ENCODE measurements at regions not wholly inside any gene's neighbourhood (a gene's known extent, or its start where the extent isn't known, plus 50 kb on each side); places are given as distances from the start of the nearest gene placed in this dataset.

DNA sequence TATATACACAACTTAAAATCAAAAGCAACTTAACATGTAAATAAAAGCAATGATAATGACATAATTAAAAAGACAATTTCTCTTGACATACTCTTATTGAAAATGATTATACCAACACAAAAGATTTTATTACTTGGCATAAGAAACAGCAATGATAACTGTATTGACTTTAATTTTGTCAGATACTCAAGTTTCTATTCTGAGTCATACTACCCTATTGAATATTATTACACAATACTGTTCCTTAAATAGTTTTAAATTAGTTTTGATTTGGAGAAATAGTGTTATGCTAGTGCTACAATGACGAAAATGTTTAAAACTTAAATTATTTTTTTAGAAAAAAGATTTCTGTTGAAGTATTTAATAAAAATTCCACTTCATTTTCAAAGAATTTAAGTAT is 1319.3 kb upstream of the C9orf72 start:
- no peak overlapping the region for H3K4me3 ChIP-seq (ENCODE audit: insufficient read depth, low read depth, low read length)
- no peaks in the 10 kb centered on the region for H3K27me3 ChIP-seq (ENCODE audit: control insufficient read depth, insufficient read depth, low read length, poor library complexity, severe bottlenecking)
- no peak overlapping the region for H3K27ac ChIP-seq (ENCODE audit: insufficient read depth, low read depth, low read length, poor library complexity, severe bottlenecking)
- no CpG with 5 or more reads among the region's 1 CpG for WGBS, 2 experiments
- H3K36me3 ChIP-seq (ENCODE audit: control insufficient read depth, insufficient read depth, low read length) = no peaks in the 10 kb centered on the region
- no peaks in the 10 kb centered on the region for H3K9me3 ChIP-seq (ENCODE audit: control insufficient read depth, low read length)
- no peaks in the 10 kb centered on the region for H3K4me1 ChIP-seq (ENCODE audit: control insufficient read depth, insufficient read depth, low read length)

- H3K4me3 ChIP-seq (ENCODE audit: insufficient read depth, low read depth, low read length) = no peak overlapping the region
- H3K36me3 ChIP-seq (ENCODE audit: control insufficient read depth, insufficient read depth, low read length) = no peaks in the 10 kb centered on the region
- H3K4me1 ChIP-seq (ENCODE audit: control insufficient read depth, insufficient read depth, low read length) = no peaks in the 10 kb centered on the region
- H3K27me3 ChIP-seq (ENCODE audit: control insufficient read depth, insufficient read depth, low read length, poor library complexity, severe bottlenecking) = no peaks in the 10 kb centered on the region
- H3K9me3 ChIP-seq (ENCODE audit: control insufficient read depth, low read length) = no peaks in the 10 kb centered on the region
- no peak overlapping the region for H3K27ac ChIP-seq (ENCODE audit: insufficient read depth, low read depth, low read length, poor library complexity, severe bottlenecking)
Measured at GRCh38 chr9:28899267-28899666, 1326.0 kb upstream of the C9orf72 start.

DNA sequence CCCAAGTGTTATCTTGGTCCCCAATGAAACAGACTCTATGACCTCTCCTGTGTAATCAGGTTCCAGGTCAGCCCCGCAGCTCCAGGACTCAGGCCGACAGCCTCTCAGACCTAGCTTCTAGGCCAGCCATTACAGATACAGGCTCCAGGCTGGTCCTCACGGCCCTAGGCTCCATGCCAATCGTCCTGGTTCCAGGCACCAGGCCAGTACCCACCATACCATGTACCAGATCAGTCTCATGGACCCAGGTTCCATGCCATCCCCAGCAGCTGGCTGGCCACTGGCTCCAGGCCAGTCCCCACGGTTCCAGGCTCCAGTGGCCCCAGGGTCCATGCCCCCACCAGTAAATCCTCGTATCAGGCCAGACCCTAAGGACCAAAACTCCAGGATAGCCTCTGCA is 1326.6 kb upstream of the C9orf72 start:
- Histone ChIP-seq H3K27me3 (ENCODE audit: control insufficient read depth, insufficient read depth, low read length, poor library complexity, severe bottlenecking) (no peaks in the 10 kb centered on the region), H3K27ac (ENCODE audit: insufficient read depth, low read depth, low read length, poor library complexity, severe bottlenecking) (no peak overlapping the region), H3K4me1 (ENCODE audit: control insufficient read depth, insufficient read depth, low read length) (no peaks in the 10 kb centered on the region), H3K4me3 (ENCODE audit: insufficient read depth, low read depth, low read length) (no peak overlapping the region), H3K36me3 (ENCODE audit: control insufficient read depth, insufficient read depth, low read length) (no peaks in the 10 kb centered on the region), H3K9me3 (ENCODE audit: control insufficient read depth, low read length) (no peaks in the 10 kb centered on the region)
- WGBS, 2 experiments = 56 to 64% methylated on average over 6 of the region's 6 CpGs

DNA sequence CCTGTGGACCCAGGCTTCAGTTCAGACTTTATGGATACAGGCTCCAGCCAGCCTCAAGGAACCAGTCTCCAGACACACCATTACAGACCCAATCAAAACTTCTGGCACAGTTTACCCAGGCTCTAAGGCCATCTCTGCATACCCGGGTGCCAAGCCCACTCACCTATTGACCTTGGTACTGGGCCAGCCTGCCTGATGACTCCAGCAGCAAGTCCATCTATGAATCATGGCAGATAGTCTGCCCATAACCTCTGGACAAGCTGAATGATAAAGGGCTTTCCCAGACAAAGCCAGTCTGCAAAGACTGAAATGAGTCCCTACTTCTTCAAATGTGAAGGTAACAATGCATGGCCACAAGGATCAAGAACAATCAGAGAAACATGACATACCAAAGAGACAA is 1327.1 kb upstream of the C9orf72 start:
- H3K36me3 ChIP-seq (ENCODE audit: control insufficient read depth, insufficient read depth, low read length) = no peaks in the 10 kb centered on the region
- WGBS, 2 experiments = 92 to 94% methylated on average over 1 of the region's 1 CpG
- H3K9me3 ChIP-seq (ENCODE audit: control insufficient read depth, low read length) = no peaks in the 10 kb centered on the region
- H3K4me3 ChIP-seq (ENCODE audit: insufficient read depth, low read depth, low read length) = no peak overlapping the region
- H3K27me3 ChIP-seq (ENCODE audit: control insufficient read depth, insufficient read depth, low read length, poor library complexity, severe bottlenecking) = no peaks in the 10 kb centered on the region
- no peak overlapping the region for H3K27ac ChIP-seq (ENCODE audit: insufficient read depth, low read depth, low read length, poor library complexity, severe bottlenecking)
- no peaks in the 10 kb centered on the region for H3K4me1 ChIP-seq (ENCODE audit: control insufficient read depth, insufficient read depth, low read length)

DNA sequence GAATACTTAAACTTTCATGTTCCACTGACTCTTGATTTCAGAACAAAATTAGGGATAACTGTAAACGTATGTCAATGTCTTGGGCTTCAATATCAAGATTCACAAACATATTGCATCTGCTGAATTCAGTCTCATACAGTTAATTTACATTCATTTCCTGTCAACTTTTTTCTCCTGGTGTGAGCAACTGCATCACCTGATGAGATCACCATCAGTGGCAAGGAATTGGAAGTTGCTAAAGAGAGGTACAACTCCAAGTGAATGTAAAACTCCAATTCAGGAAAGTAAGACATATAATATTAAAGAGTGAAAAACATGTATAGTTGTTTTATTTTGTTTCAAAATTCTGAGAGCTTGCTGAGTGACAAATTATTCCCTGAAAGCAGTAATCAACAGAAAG is 1336.2 kb upstream of the C9orf72 start:
- no peak overlapping the region for H3K27ac ChIP-seq (ENCODE audit: insufficient read depth, low read depth, low read length, poor library complexity, severe bottlenecking)
- H3K9me3 ChIP-seq (ENCODE audit: control insufficient read depth, low read length) = no peaks in the 10 kb centered on the region
- H3K27me3 ChIP-seq (ENCODE audit: control insufficient read depth, insufficient read depth, low read length, poor library complexity, severe bottlenecking) = no peaks in the 10 kb centered on the region
- H3K36me3 ChIP-seq (ENCODE audit: control insufficient read depth, insufficient read depth, low read length) = no peaks in the 10 kb centered on the region
- no peaks in the 10 kb centered on the region for H3K4me1 ChIP-seq (ENCODE audit: control insufficient read depth, insufficient read depth, low read length)
- 88 to 89% methylated on average over 1 of the region's 1 CpG for WGBS, 2 experiments
- no peak overlapping the region for H3K4me3 ChIP-seq (ENCODE audit: insufficient read depth, low read depth, low read length)

DNA sequence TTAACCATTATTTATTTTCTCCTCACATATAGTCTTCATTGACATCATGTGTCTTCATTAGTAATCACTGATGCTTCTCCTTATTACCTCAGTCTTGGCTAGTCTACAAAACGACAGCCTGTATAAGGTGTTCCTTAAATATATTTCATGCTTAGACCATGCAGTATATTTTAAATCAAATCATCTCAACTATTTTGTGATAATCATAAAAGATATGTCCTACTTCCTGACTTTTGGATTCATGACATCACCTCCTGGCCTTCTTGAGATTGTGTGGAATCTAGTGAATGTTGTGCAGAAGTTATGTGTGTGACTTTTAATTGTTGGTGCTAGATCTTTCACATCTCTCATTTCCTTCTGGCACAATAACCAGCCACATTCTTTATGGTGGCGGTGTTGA is 1339.3 kb upstream of the C9orf72 start:
- WGBS, 2 experiments = 83% methylated on average over 1 of the region's 2 CpGs; no CpG with 5 or more reads in 1 of the 2 experiments

GRCh38 chr9:28915202-28915930 is 1342.1 kb upstream of the C9orf72 start:
- H3K27me3 ChIP-seq (ENCODE audit: control insufficient read depth, insufficient read depth, low read length, poor library complexity, severe bottlenecking) = no peaks in the 10 kb centered on the region
- no peaks in the 10 kb centered on the region for H3K9me3 ChIP-seq (ENCODE audit: control insufficient read depth, low read length)
- H3K4me1 ChIP-seq (ENCODE audit: control insufficient read depth, insufficient read depth, low read length) = no peaks in the 10 kb centered on the region
- H3K4me3 ChIP-seq (ENCODE audit: insufficient read depth, low read depth, low read length) = no peak overlapping the region
- H3K36me3 ChIP-seq (ENCODE audit: control insufficient read depth, insufficient read depth, low read length) = no peaks in the 10 kb centered on the region
- 43% methylated on average over 2 of the region's 2 CpGs for WGBS, 2 experiments
- no peak overlapping the region for H3K27ac ChIP-seq (ENCODE audit: insufficient read depth, low read depth, low read length, poor library complexity, severe bottlenecking)

More for the DNA sequence above, 1339.3 kb upstream of the C9orf72 start:
- Histone ChIP-seq H3K4me3 (ENCODE audit: insufficient read depth, low read depth, low read length) (no peak overlapping the region), H3K27ac (ENCODE audit: insufficient read depth, low read depth, low read length, poor library complexity, severe bottlenecking) (no peak overlapping the region), H3K4me1 (ENCODE audit: control insufficient read depth, insufficient read depth, low read length) (no peaks in the 10 kb centered on the region), H3K27me3 (ENCODE audit: control insufficient read depth, insufficient read depth, low read length, poor library complexity, severe bottlenecking) (no peaks in the 10 kb centered on the region), H3K36me3 (ENCODE audit: control insufficient read depth, insufficient read depth, low read length) (no peaks in the 10 kb centered on the region), H3K9me3 (ENCODE audit: control insufficient read depth, low read length) (no peaks in the 10 kb centered on the region)

DNA sequence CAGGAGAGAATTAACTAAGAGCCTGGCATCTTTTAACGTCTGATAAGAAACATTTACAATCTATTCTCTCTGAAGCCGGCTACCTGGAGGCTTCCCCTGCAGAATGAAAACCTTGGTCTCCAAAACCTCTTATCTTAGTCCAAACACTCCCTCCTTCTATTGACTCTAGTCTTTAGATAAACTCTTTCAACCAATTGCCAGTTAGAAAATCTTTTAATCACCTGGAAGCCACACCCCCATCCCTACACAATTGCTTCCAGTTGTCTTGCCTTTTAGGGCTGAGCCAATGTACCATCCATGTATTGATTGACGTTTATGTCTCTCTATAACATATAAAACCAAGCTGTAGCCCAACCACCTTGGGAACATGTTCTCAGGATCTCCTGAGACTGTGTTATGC is 1343.1 kb upstream of the C9orf72 start:
- H3K27ac ChIP-seq (ENCODE audit: insufficient read depth, low read depth, low read length, poor library complexity, severe bottlenecking) = no peak overlapping the region
- no peaks in the 10 kb centered on the region for H3K9me3 ChIP-seq (ENCODE audit: control insufficient read depth, low read length)
- no peaks in the 10 kb centered on the region for H3K27me3 ChIP-seq (ENCODE audit: control insufficient read depth, insufficient read depth, low read length, poor library complexity, severe bottlenecking)
- no peak overlapping the region for H3K4me3 ChIP-seq (ENCODE audit: insufficient read depth, low read depth, low read length)
- 97% methylated on average over 3 of the region's 3 CpGs for WGBS, 2 experiments
- no peaks in the 10 kb centered on the region for H3K36me3 ChIP-seq (ENCODE audit: control insufficient read depth, insufficient read depth, low read length)
- H3K4me1 ChIP-seq (ENCODE audit: control insufficient read depth, insufficient read depth, low read length) = no peaks in the 10 kb centered on the region

GRCh38 chr9:28921857-28922500 is 1348.7 kb upstream of the C9orf72 start:
- Histone ChIP-seq H3K4me1 (ENCODE audit: control insufficient read depth, insufficient read depth, low read length) (no peaks in the 10 kb centered on the region), H3K36me3 (ENCODE audit: control insufficient read depth, insufficient read depth, low read length) (no peaks in the 10 kb centered on the region), H3K4me3 (ENCODE audit: insufficient read depth, low read depth, low read length) (no peak overlapping the region), H3K27me3 (ENCODE audit: control insufficient read depth, insufficient read depth, low read length, poor library complexity, severe bottlenecking) (no peaks in the 10 kb centered on the region), H3K27ac (ENCODE audit: insufficient read depth, low read depth, low read length, poor library complexity, severe bottlenecking) (no peak overlapping the region), H3K9me3 (ENCODE audit: control insufficient read depth, low read length) (no peaks in the 10 kb centered on the region)
- 93 to 96% methylated on average over 3 of the region's 3 CpGs for WGBS, 2 experiments

DNA sequence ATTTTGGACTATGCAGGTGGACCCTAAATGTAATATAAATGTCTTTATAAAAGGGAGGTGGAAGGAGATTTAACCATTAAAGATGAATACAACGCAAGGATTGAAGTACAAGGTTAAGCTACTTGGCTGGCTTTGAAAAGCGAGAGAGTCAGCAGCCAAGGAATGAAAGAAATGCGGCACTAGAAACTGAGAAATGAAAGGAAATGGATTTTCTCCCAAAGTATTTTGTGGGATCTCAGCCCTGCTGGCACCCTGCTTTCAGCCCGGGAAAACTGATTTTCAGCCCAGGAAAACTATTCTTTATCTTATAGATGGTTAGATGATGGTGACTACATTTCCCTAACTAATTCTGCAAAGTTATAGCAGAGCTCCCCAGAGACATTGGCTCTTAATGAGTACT is 1349.6 kb upstream of the C9orf72 start:
- no peaks in the 10 kb centered on the region for H3K36me3 ChIP-seq (ENCODE audit: control insufficient read depth, insufficient read depth, low read length)
- 73 to 84% methylated on average over 3 to 4 of the region's 4 CpGs for WGBS, 2 experiments
- no peaks in the 10 kb centered on the region for H3K4me1 ChIP-seq (ENCODE audit: control insufficient read depth, insufficient read depth, low read length)
- H3K4me3 ChIP-seq (ENCODE audit: insufficient read depth, low read depth, low read length) = no peak overlapping the region
- H3K27ac ChIP-seq (ENCODE audit: insufficient read depth, low read depth, low read length, poor library complexity, severe bottlenecking) = no peak overlapping the region
- no peaks in the 10 kb centered on the region for H3K9me3 ChIP-seq (ENCODE audit: control insufficient read depth, low read length)
- H3K27me3 ChIP-seq (ENCODE audit: control insufficient read depth, insufficient read depth, low read length, poor library complexity, severe bottlenecking) = no peaks in the 10 kb centered on the region

All from ectodermal cell (in vitro differentiated cells).